NK-92 treated with Interleukin-12 subunit alpha and Interleukin-12 subunit beta, amount 100 ng/mL, for 24 hours (cell line): ENCODE measurements at regions not wholly inside any gene's neighbourhood (a gene's known extent, or its start where the extent isn't known, plus 50 kb on each side); places are given as distances from the start of the nearest gene placed in this dataset.
"Not testable (repeated sequence)": the region's sequence is repeated elsewhere in the genome, so short reads cannot be mapped to it uniquely, and the experiment has no call there.

ENCODE experiments used
- DNase-seq: peaks from one replicate; lab custom pipeline; 2025; lab: John Stamatoyannopoulos, UW

DNA sequence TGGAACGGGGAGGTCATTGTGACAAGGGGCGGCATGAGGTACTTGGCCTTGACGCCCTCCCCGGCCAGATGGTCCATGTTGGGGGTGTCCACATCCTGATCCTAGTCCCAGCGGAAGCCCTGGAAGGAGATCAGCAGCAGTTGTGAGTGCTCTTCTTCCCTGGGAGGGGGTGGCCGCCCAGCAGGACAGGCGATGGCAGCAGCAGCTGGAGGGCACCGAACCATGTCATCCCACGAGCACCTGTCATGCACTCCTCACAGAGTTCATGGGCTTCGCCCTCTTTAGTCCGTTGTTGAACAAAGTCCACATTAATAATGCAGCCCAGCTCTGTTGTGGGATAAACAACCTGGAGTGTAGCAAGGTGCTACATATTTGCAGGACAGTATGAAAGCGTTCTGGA is 130.7 kb downstream of the UNC93B1 start:
- not testable (repeated sequence) for DNase-seq

DNA sequence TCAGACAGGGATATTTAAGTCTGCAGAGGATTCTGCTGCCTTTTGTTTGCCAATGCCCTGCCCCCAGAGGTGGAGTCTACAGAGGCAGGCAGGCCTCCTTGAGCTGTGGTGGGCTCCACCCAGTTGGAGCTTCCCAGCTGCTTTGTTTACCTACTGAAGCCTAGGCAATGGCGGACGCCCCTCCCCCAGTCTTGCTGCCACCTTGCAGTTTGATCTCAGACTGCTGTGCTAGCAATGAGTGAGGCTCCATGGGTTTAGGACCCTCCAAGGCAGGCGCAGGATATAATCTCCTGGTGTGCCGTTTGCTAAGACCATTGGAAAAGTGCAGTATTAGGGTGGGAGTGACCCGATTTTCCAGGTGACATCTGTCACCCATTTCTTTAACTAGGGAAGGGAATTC is 132.7 kb downstream of the UNC93B1 start:
- DNase-seq = not testable (repeated sequence)

DNA sequence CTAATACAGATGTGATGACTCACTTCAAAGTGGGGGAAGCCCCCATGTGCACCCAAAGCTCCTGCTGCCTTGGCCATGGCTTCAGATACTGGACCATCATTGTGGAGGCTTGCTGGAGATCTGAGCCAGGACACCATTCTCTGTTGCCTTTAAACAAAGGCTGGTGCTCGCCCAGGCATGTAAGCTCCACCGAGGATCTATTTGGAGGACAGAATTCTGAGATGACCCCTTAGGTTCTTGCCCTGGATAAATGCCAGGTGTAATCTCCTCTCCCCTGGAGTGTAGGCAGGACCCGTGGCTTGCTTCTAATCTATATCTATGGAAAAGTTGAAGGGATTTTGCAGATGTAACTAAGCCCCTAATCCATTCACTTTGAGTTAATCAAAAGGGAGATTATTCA is 141.0 kb downstream of the UNC93B1 start:
- DNase-seq = not testable (repeated sequence)

DNA sequence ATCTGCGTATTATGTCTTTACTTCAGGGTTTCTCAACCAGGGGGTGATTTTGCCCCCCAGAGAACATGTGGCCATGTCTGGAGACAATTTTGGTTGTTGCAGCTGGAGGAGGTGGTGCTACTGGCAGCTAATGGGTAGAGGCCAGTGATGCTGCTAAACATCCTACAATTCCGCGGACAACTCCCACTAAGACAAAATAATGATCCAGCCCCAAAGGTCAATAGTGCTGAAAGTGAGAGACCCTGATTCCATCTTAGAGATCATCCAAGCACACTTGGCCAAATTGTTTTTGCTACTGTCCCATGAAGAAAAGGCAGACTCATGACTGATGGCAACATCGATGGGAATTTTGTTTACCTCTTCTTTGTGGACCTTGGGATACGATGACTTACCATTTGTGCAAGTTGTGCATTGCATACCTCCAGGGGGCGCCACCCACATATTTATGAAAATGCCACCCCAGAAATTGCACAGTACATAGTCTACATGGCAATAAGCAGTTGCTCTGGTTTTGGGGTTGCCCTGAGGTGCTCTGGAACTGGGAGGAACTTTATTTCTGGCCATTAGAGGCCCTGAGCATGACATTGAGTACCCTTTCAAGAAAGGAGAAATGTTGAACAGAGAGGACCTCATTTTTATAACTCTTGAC is 144.3 kb downstream of the UNC93B1 start:
- not testable (repeated sequence) for DNase-seq

DNA sequence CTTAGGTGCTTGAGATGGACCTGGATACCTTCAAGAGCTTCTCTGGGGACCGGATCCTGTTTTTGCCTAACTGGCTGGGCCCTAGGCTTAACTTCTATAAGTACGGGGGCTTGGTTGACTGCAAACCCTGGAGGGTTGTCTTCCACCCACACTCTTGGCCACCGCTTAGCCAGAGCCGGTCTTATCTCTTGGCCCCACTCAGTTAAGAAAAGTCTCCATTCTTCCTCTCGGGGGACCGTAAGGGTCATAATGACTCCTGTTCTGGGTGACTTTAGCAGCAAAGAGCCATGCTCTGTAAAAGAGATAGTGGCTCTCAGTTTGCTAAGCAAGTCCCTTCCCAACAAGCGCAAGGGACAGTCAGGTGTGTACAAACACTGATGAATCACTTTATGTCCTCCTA is 153.2 kb downstream of the UNC93B1 start:
- DNase-seq = not testable (repeated sequence)

DNA sequence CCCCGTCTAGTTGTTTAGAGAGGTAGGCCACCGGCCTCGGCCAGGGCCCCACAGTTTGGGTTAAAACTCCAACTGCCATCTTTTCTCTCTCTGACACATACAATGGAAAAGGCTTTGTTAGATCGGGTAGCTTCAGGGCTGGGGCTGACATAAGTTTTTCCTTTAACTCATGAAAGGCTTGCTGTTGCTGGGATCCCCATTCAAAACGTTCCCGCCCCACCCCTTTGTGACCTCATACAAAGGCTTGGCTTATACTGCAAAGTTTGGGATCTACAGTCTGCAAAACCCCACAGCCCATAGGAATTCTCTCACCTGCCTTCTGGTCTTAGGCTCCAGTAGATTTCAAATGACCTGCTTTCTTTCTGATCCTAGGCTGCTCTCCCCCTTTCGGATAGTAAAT is 154.1 kb downstream of the UNC93B1 start:
- DNase-seq = not testable (repeated sequence)

DNA sequence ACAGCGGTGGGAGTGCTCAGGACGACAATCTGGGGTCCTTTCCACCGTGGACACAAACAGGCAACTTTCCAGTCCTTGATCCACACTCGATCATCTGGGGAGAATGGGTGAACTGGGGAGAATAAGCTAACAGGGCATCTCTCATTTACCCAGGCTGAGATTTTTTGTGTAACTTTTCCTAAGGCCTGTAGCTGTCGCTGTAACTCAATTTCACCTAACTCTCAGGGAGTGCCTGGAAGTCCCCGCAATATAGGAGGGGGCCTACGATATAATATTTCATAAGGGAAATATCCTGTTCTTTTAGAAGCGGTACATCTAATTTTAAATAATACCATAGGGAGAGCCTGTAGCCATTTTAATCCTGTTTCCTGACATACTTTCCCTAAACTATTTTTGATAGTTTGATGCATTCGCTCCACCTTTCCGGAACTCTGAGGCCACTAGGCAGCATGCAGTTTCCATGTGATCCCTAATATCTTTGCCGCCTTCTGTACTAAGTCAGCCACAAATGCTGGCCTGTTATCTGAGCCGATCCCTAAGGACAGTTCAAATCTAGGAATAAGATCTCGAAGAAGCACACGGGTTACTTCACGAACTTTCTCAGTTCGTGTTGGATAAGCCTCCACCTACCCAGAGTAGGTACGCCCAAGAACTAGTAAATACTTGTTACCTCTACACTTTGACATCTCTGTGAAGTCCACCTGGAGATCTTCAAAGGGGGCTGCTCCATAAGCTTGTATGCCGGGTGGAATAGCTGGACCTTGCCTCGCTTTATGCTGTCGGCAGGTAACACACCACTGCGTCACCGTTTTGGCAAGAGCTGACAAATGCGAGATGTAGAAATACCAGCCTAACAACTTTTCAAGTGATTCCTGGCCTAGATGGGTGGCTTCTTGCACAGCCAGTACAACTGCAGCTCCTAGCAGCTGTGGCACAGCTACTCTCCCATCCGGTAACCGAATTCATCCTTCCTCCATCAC is 155.7 kb downstream of the UNC93B1 start:
- DNase-seq = not testable (repeated sequence)

DNA sequence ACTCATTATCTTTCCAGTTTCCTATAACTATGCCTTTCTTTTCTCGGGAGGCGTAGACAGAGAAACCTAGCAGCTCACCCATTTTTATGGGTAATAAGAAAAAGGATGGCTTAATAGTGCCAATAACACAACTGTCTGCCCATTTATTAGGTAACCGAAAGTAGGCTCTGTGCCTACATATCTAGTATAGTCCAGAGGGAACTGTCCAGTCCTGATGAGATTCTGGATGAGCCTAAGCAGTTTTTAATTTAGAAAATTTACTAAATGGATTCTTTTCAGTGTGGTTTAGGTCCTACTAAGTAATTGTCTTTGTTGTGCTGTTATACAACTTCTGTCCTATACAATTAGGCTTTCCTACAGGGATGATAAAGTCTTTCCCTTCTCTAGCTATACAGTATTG is 157.6 kb downstream of the UNC93B1 start:
- not testable (repeated sequence) for DNase-seq

DNA sequence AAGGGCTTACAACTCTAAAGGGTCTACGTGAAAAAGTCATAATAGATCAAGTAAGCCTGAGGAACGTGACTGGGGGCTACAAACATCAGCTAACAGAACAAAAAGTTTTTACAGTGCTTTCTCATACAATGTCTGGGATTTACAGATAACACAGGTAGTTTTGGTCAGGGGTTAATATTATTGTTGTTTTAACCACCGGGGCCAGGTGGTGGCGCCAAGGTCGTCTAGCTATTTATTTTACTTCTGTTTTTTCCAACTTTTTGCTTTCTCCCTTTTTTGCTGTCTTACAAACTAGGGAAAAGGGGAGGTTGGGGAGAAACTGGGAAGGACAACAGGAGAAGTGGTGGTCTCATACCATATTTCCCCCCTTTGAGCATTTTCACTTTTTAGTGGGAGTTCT is 158.6 kb downstream of the UNC93B1 start:
- DNase-seq = not testable (repeated sequence)

DNA sequence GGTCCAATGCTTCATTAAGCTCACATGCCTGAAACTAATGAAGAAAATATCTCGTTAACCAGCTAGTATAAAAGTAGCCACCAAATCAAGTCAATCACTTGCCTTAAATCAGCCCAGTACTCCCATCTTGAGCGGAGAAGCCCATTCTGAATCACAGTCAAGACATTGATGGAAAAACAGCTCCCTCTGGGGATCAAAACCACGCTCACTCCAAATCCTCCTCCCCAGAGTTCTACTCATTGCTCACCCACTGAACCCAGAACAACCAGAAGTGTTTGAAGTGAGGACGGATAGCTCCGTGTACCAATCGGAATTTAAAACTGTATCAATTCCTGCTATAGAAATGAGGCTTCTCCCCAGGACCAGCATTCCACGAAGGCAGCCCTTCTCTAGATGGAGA is 163.3 kb downstream of the UNC93B1 start:
- DNase-seq = not testable (repeated sequence)

DNA sequence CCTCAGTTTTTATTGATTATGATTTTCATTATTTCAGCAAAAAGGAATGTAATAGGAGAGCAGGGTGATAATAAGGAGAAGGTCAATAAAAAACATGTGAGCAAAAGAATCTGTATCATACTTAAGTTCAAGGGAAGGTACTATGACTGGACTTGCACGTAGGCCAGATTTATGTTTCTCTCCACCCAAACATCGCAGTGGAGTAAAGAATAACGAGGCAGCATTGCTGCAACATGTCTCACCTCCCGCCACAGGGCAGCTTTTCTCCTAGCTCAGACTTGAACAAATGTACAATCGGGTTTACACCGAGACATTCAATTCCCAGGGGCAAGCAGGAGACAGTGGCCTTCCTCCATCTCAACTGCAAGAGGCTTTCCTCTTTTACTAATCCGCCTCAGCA is 155.7 kb upstream of the ALDH3B2 start:
- not testable (repeated sequence) for DNase-seq

DNA sequence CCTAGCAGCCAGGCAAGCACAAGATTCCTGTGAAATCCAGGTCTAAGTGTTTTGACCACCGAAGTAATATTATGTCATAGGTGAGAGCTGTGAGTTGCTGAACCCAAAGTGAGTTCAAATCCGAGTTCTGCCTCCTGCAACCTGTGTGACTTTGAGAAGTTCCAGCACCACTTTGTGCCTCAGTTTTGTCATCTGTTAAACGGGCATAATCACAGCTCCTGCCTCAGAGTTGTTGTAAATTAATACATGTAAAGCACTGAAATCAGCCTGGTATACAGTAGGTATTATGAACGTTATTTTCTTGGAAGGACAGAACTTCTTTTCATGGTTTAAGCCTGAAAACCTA is 152.5 kb upstream of the ALDH3B2 start:
- DNase-seq = not testable (repeated sequence)

DNA sequence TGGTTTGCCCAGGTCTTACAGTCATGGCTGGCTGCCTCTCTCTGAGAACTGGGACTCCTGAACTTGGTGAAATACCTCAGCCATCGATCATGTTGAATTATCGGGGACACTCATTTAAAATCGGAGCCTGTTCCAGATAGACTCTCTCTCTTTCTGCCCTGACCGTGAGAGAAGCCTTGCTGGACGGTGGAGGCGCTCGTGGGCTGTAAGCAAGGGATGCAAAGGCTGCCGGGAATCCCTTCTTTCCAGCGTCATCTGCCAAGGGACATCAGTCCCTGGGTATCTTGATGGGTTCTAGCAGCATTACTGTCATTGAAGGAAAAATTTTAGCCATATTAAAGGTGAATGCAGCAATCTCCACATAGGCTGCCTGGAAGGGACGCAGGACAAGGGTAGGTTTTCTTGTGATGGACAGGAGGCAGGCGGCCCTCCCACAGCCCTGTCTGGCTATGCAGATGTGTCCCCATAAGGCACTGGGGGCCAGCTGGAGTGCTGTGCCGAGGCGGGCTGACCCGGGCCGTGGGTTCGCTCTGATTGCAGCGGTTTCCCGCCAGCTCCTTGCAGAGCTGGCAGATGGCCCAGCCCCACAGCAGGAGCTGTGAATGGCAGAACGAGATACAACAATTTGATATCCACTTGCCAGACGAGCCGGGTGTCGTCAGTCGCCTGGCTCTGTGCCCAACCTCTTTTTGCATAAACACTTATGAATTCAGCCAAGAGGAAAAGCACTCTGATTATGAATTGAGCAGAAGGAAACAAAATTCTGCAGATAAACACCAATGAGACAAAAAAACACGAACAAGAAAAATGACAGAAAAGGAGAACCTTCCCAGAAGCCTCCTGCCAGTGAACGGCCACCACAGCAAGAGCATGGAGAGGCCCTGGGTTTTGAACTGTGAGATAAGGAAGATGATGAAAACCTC is 151.9 kb upstream of the ALDH3B2 start:
- DNase-seq = not testable (repeated sequence)

DNA sequence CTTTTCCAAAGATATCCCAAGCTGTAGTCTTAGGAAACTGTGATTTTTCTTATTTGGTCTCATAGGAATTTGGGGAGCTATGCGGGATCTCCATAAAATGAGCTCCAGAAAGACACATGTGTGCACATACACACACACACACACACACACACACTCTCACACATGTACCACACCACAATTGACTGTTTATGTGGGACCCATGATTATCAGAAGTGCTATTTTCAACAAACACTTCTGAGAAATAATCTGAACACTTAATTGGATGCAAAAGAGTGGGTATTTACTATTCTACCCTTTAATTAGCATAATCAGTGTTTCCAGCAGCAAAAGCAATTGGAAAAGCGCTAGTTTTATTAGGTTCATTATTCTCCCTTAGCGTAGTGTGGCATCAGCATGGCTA is 150.4 kb upstream of the ALDH3B2 start:
- not testable (repeated sequence) for DNase-seq

DNA sequence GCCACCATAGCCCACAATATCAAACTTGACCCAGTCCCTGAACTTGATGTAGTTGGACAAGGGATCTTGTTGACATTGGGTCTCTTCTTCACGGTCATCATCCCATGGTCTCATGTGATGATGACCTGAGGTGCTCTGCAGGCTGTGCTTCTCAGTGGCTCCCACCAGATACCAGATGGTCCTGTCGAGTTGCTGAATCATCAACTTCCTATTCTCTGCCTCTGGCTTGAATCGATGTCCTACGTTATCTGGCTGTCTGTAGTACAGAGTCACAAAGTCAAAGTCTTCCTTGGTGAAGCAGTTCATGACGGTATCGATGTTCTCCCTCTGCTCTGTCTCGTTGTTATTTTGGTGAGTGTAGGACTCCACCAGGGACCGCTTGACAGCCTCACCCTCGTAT is 145.7 kb upstream of the ALDH3B2 start:
- DNase-seq = no peak

DNA sequence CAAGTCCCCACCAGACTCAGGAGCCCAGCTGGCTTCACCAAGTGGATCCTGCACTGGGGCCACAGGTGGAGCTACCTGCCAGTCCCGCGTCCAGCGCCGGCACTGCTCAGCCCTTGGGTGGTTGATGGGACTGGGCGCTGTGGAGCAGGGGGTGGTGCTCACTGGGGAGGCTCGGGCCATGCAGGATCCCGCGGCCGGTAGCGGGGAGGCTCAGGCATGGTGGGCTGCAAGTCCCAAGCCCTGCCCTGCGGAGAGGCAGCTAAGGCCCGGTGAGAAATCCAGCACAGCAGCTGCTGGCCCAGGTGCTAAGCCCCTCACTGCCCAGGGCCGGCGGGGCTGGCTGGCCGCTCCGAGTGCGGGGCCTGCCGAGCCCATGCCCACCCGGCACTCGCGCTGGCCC is 143.1 kb upstream of the ALDH3B2 start:
- not testable (repeated sequence) for DNase-seq

DNA sequence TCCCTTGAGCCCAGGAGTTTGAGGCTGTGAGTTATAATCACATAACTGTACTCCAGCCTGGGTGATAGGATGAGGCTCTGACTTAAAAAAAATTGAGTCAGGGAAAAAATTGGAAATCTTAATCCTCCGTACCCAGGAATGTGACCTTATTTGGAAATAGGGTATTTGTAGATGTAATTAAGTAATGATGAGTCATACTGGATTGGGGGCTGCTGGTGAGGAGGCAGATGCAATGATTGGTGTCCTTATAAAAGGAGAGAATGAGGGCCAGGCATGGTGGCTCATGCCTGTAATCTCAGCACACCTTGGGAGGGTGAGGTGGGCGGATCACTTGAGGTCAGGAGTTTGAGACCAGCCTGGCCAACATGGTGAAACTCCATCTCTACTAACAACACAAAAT is 134.9 kb upstream of the ALDH3B2 start:
- not testable (repeated sequence) for DNase-seq

DNA sequence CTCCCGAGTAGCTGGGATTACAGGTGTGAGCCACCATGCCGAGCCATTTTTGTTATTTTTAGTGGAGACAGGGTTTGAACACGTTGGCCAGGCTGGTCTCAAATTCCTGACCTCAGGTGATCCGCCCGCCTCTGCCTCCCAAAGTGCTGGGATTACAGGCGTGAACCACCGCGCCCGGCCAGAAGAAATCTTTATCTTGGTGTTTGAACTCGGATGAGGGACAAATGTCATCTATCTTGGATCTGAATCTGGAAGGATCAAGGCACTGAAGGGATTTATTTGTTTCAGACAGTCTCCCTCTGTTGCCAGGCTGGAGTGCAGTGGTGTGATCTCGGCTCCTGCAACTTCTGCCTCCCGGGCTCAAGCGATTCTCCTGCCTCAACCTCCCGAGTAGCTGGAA is 133.5 kb upstream of the ALDH3B2 start:
- DNase-seq = not testable (repeated sequence)

DNA sequence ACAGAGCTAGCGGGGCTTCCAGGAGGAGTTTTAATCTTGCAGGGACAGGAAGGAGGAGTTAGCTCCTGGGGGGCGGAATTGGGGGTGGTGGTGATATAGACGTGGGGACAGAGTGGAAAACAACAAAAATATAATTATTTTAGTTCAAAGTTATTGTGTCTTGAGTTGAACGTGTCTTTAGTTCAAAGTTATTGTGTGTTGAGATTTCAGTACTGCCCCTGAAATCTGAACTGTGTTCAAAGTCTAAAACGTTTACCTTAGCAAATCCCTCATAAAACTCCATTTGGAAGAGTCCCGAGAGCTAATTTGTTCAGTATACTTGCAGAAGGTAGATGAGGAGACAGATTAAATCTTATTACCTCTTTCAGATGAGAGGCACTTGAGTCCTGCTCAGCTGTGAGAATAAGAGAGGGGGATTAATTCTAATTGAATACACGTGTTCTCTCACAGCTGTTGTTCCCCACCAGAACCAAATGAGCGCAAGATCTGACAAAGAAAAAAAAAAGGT is 132.4 kb upstream of the ALDH3B2 start:
- DNase-seq = not testable (repeated sequence)

DNA sequence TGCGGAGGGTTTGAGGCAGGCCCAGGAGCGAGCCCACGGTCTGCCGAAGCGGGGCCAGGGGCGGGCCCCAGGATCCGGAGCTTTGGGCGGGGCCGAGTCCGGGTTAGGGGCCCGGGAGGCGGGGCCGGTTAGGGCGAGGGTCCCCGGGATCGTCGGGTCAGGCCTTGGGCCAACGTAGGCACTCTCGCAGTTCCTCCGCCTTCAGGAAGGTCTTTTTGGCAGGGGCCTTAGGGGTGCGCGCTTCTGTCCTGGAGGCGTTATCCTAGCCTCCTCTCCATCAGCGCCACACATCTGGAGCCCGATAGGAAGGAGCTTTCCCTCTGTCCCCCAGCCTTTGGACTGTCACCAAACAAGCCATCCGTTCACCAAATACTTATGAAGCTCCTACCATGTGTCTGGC is 131.8 kb upstream of the ALDH3B2 start:
- not testable (repeated sequence) for DNase-seq

DNA sequence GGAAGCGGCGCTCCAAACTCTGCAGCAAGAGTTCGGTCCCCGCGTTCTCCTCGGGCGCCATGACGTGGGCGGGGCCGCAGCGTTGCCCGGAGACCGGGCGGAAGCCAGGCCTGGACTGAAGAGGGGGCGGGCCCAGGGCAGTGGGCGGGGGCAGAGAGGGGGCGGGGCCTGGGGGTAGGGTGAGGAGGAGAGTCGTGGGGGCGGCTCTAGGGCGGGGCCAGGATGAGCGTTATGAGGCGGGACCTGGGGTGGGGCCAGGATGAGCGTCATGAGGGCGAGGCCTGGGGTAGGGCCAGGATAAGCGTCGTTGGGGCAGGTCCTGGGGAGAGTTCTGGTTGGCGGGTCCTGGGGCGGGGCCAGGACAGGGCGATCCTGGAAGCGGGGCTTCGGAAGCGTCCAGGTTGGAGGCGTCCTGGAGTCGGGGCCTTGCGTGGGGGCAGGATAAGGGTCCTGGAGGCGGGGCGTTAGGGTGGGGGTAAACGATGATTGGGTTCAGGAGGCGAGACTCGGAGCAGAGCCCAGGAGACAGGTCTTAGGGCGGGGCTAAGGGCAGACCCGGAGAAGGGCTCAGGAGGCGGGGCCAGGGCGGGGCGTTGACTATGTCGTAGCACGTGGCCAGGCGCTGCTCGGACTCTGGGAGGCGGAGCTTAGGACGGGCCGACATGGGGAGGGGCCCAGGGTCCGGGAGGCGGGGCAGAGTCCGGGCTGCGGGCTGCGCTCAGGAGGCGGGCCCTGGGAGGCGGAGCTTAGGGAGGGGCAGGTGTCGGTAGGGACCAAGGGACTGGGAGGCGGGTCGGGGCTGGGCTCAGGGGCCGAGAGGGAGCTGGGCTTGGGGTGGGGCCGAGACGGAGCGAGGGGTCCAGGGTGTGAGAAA is 131.1 kb upstream of the ALDH3B2 start:
- peak; percentile 97 for DNase-seq
